ENCODE measurements at regions not wholly inside any gene's neighbourhood (a gene's known extent, or its start where the extent isn't known, plus 50 kb on each side); places are given as distances from the start of the nearest gene placed in this dataset.

- Histone ChIP-seq H3K4me2 (peak overlapping the region; percentile 51; the same call in 1 of the 2 replicates), H3K36me3 (ENCODE audit: insufficient read depth) (no peaks in the 10 kb centered on the region), H3K9me2 (ENCODE audit: insufficient read depth) (no peaks in the 10 kb centered on the region), H3F3A (replicated peaks; ENCODE audit: low read depth) (no peaks in the 10 kb centered on the region), H3K27me3 (ENCODE audit: insufficient read depth) (peaks cover 17% of the 10 kb centered on the region; the same call in 1 of the 2 replicates), H3K4me3 (no peak overlapping the region), H3K27ac (ENCODE audit: low read depth) (no peak overlapping the region), H3K4me1 (ENCODE audit: insufficient read depth) (peaks cover 26% of the 10 kb centered on the region), H2AFZ (peak overlapping the region; percentile 59; the same call in 1 of the 2 replicates), H3K79me2 (replicated peaks; ENCODE audit: insufficient read depth) (no peaks in the 10 kb centered on the region), H4K20me1 (replicated peaks; ENCODE audit: insufficient read depth) (no peaks in the 10 kb centered on the region)
- H3K27ac Mint-ChIP-seq: no peak overlapping the region
- TF ChIP-seq CTCF (conservative IDR thresholded peaks at IDR 0.05; ENCODE audit: low read depth in 2 of 2): no peak
- no peak for TF ChIP-seq POLR2AphosphoS5 (IDR thresholded peaks at IDR 0.05; ENCODE audit: low read depth)
- no peak for TF ChIP-seq EZH2 (IDR thresholded peaks at IDR 0.05; ENCODE audit: low read depth, unreplicated experiment)
- H3K36me3 Mint-ChIP-seq (ENCODE audit: low read depth): no peaks in the 10 kb centered on the region
- H3K4me3 Mint-ChIP-seq: no peak overlapping the region
- H3K9me3 Mint-ChIP-seq: no peaks in the 10 kb centered on the region
- H3K4me1 Mint-ChIP-seq: peaks cover 63% of the 10 kb centered on the region
- ATAC-seq: peak; percentile 6; the same call in 2 of the 3 replicates
- peaks cover 42% of the 10 kb centered on the region for H3K27me3 Mint-ChIP-seq (ENCODE audit: insufficient read depth, low read depth, poor library complexity)
- DNase-seq (ENCODE audit: low spot score): no peak
These were observed 62.0 kb upstream of the NECTIN1 start for GRCh38 chr11:119791047-119791446.

GRCh38 chr11:119790476-119790875, 61.5 kb upstream of the NECTIN1 start:
- no peaks in the 10 kb centered on the region for H3K9me3 Mint-ChIP-seq
- Histone ChIP-seq H3F3A (replicated peaks; ENCODE audit: low read depth) (no peaks in the 10 kb centered on the region), H3K9me2 (ENCODE audit: insufficient read depth) (no peaks in the 10 kb centered on the region), H3K27ac (ENCODE audit: low read depth) (no peak overlapping the region), H3K27me3 (ENCODE audit: insufficient read depth) (peaks cover 12% of the 10 kb centered on the region; the same call in 1 of the 2 replicates), H3K4me3 (no peak overlapping the region), H3K4me2 (no peak overlapping the region), H3K36me3 (ENCODE audit: insufficient read depth) (no peaks in the 10 kb centered on the region), H2AFZ (no peak overlapping the region), H3K79me2 (replicated peaks; ENCODE audit: insufficient read depth) (no peaks in the 10 kb centered on the region), H3K4me1 (ENCODE audit: insufficient read depth) (peaks cover 22% of the 10 kb centered on the region), H4K20me1 (replicated peaks; ENCODE audit: insufficient read depth) (no peaks in the 10 kb centered on the region)
- H3K4me1 Mint-ChIP-seq: peaks cover 57% of the 10 kb centered on the region
- no peak overlapping the region for H3K27ac Mint-ChIP-seq
- ATAC-seq: no peak
- H3K27me3 Mint-ChIP-seq (ENCODE audit: insufficient read depth, low read depth, poor library complexity): peaks cover 39% of the 10 kb centered on the region
- H3K4me3 Mint-ChIP-seq: no peak overlapping the region
- H3K36me3 Mint-ChIP-seq (ENCODE audit: low read depth): no peaks in the 10 kb centered on the region
- no peak for DNase-seq (ENCODE audit: low spot score)
- no peak for TF ChIP-seq CREB1 (CRISPR knock-in tag; IDR thresholded peaks at IDR 0.05; ENCODE audit: low read depth)
- TF ChIP-seq ETS1 (IDR thresholded peaks at IDR 0.05): no peak
- TF ChIP-seq JUNB (IDR thresholded peaks at IDR 0.05; ENCODE audit: unreplicated experiment): no peak
- no peak for TF ChIP-seq REST (IDR thresholded peaks at IDR 0.05; ENCODE audit: unreplicated experiment)
- TF ChIP-seq STAT1 (IDR thresholded peaks at IDR 0.05; ENCODE audit: unreplicated experiment): no peak
- TF ChIP-seq EZH2phosphoT487 (IDR thresholded peaks at IDR 0.05; ENCODE audit: unreplicated experiment): no peak
- TF ChIP-seq EZH2 (IDR thresholded peaks at IDR 0.05; ENCODE audit: low read depth, unreplicated experiment): no peak
- no peak for TF ChIP-seq NANOG (IDR thresholded peaks at IDR 0.05; ENCODE audit: borderline replicate concordance)
- TF ChIP-seq CTCF (conservative IDR thresholded peaks at IDR 0.05; ENCODE audit: low read depth in 2 of 2): no peak
- no peak for TF ChIP-seq ZNF114 (CRISPR knock-in tag; IDR thresholded peaks at IDR 0.05)
